Astrocyte (in vitro differentiated cells and primary cell): ENCODE measurements at regions not wholly inside any gene's neighbourhood (a gene's known extent, or its start where the extent isn't known, plus 50 kb on each side); places are given as distances from the start of the nearest gene placed in this dataset.

Experiments
- DNase-seq: peaks from one replicate; pipeline ENCODE4 v3.0.0-alpha.2; 2010; ENCODE audit warnings: low read depth
- FAIRE-seq: peaks from 2 replicates; lab custom pipeline; 2011; peaks lifted over from hg19 to GRCh38; lab: Jason Lieb, UNC
- H2AFZ ChIP-seq: 2 replicates; pipeline ENCODE4 v1.6.0; 2012; ENCODE audit warnings: low read depth, low read length, inconsistent platforms
- H3K27ac ChIP-seq: 2 replicates; pipeline ENCODE4 v1.5.1; 2011; ENCODE audit warnings: low read depth, low read length, inconsistent platforms
- H3K27me3 ChIP-seq: 2 replicates; pipeline ENCODE4 v1.6.0; 2011; ENCODE audit warnings: low read length, inconsistent platforms; ENCODE audit not compliant: insufficient read depth
- H3K36me3 ChIP-seq: 2 replicates; pipeline ENCODE4 v1.5.1; 2011; ENCODE audit warnings: low read length, inconsistent platforms; ENCODE audit not compliant: insufficient read depth
- H3K4me1 ChIP-seq: 2 replicates; pipeline ENCODE4 v1.5.1; 2011; ENCODE audit warnings: low read length, inconsistent platforms; ENCODE audit not compliant: insufficient read depth
- H3K4me2 ChIP-seq: 2 replicates; pipeline ENCODE4 v1.6.0; 2012; ENCODE audit warnings: low read length, inconsistent platforms
- H3K4me3 ChIP-seq: 2 replicates; pipeline ENCODE4 v1.5.1; 2011; ENCODE audit warnings: low read depth, mild to moderate bottlenecking, low read length, inconsistent platforms; ENCODE audit not compliant: insufficient read depth
- H3K79me2 ChIP-seq: 2 replicates; pipeline ENCODE4 v1.6.0; 2012; ENCODE audit warnings: mild to moderate bottlenecking, low read length, inconsistent platforms; ENCODE audit not compliant: insufficient read depth
- H3K9ac ChIP-seq: 2 replicates; pipeline ENCODE4 v1.6.0; 2012; ENCODE audit warnings: mild to moderate bottlenecking, low read length, inconsistent platforms
- H3K9me3 ChIP-seq: 2 replicates; pipeline ENCODE4 v1.5.1; 2012; ENCODE audit warnings: low read depth, mild to moderate bottlenecking, low read length, inconsistent platforms; ENCODE audit not compliant: insufficient read depth
- H4K20me1 ChIP-seq: 2 replicates; pipeline ENCODE4 v1.6.0; 2012; ENCODE audit warnings: low read length, inconsistent platforms; ENCODE audit not compliant: insufficient read depth
- H3K27ac Mint-ChIP-seq: one replicate; pipeline ENCODE4 v1.8.0; 2021; ENCODE audit warnings: mild to moderate bottlenecking, mixed read lengths; ENCODE audit not compliant: unreplicated experiment
- H3K27me3 Mint-ChIP-seq: one replicate; pipeline ENCODE4 v1.8.0; 2021; ENCODE audit warnings: low read depth, mixed read lengths; ENCODE audit not compliant: unreplicated experiment
- H3K36me3 Mint-ChIP-seq: one replicate; pipeline ENCODE4 v1.8.0; 2021; ENCODE audit warnings: low read depth, mixed read lengths; ENCODE audit not compliant: unreplicated experiment
- H3K4me1 Mint-ChIP-seq: one replicate; pipeline ENCODE4 v1.8.0; 2021; ENCODE audit warnings: low read depth, mixed read lengths; ENCODE audit not compliant: unreplicated experiment
- H3K4me3 Mint-ChIP-seq: one replicate; pipeline ENCODE4 v1.8.0; 2021; ENCODE audit warnings: mild to moderate bottlenecking, moderate library complexity, mixed read lengths; ENCODE audit not compliant: unreplicated experiment
- H3K9me3 Mint-ChIP-seq: one replicate; pipeline ENCODE4 v1.8.0; 2021; ENCODE audit warnings: mild to moderate bottlenecking, mixed read lengths; ENCODE audit not compliant: unreplicated experiment
- CTCF ChIP-seq: IDR thresholded peaks from 2 replicates; pipeline ENCODE4 v1.5.1; 2011; ENCODE audit warnings: low read depth, mild to moderate bottlenecking, inconsistent platforms, low read length, moderate library complexity; ENCODE audit not compliant: insufficient read depth
- EZH2 ChIP-seq: IDR thresholded peaks from 2 replicates; pipeline ENCODE4 v1.6.1; 2012; ENCODE audit warnings: mild to moderate bottlenecking, low read length, inconsistent platforms; ENCODE audit not compliant: insufficient read depth

- no peaks in the 10 kb centered on the region for H3K27me3 ChIP-seq
- no peak for DNase-seq
- Mint-ChIP-seq H3K4me3 (no peak overlapping the region), H3K4me1 (no peaks in the 10 kb centered on the region), H3K27ac (no peak overlapping the region), H3K27me3 (no peaks in the 10 kb centered on the region), H3K36me3 (no peaks in the 10 kb centered on the region), H3K9me3 (no peaks in the 10 kb centered on the region)
- no peaks in the 10 kb centered on the region for H3K9me3 ChIP-seq
- no peak overlapping the region for H2AFZ ChIP-seq
- no peak overlapping the region for H3K9ac ChIP-seq
- TF ChIP-seq EZH2 (no peak), CTCF (no peak)
- H3K36me3 ChIP-seq: no peaks in the 10 kb centered on the region
- no peaks in the 10 kb centered on the region for H4K20me1 ChIP-seq
- H3K79me2 ChIP-seq: no peaks in the 10 kb centered on the region
- H3K4me2 ChIP-seq: no peak overlapping the region
- no peak overlapping the region for H3K4me3 ChIP-seq
- no peak for FAIRE-seq
- no peaks in the 10 kb centered on the region for H3K4me1 ChIP-seq
- H3K27ac ChIP-seq: no peak overlapping the region
Measured at GRCh38 chr5:166493040-166493439, 1798.4 kb upstream of the WWC1 start.

DNA sequence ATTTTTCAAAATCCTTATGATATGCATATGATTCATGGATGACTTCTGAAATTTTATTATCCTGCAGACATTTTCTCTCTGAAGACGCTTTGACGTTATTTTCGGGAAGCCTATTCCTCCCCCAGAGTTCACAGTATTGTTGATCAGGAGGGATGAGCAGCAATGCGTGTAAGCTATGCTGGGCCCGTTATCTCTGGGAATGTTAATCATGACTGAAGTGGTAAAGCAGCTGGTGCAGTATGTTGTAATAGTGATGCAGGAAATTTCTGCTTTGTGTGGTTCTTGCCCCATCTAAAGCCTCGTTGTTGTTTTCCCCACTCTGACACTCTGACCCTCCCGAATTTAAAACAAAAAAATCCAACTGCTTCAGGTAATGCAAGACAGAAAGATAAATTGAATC is 1797.8 kb upstream of the WWC1 start:
- H3K4me1 ChIP-seq: no peaks in the 10 kb centered on the region
- Mint-ChIP-seq H3K4me3 (no peak overlapping the region), H3K4me1 (no peaks in the 10 kb centered on the region), H3K27me3 (no peaks in the 10 kb centered on the region), H3K9me3 (no peaks in the 10 kb centered on the region), H3K27ac (no peak overlapping the region), H3K36me3 (no peaks in the 10 kb centered on the region)
- no peak overlapping the region for H3K4me3 ChIP-seq
- no peak overlapping the region for H3K9ac ChIP-seq
- H2AFZ ChIP-seq: no peak overlapping the region
- DNase-seq (no peak), FAIRE-seq (no peak)
- H4K20me1 ChIP-seq: no peaks in the 10 kb centered on the region
- H3K79me2 ChIP-seq: no peaks in the 10 kb centered on the region
- H3K27me3 ChIP-seq: no peaks in the 10 kb centered on the region
- H3K36me3 ChIP-seq: no peaks in the 10 kb centered on the region
- H3K27ac ChIP-seq: no peak overlapping the region
- H3K4me2 ChIP-seq: no peak overlapping the region
- H3K9me3 ChIP-seq: no peaks in the 10 kb centered on the region
- TF ChIP-seq EZH2 (no peak), CTCF (no peak)

- H3K4me2 ChIP-seq: no peak overlapping the region
- no peaks in the 10 kb centered on the region for H3K9me3 Mint-ChIP-seq
- no peak for TF ChIP-seq CTCF
- TF ChIP-seq EZH2: no peak
- no peak overlapping the region for H3K27ac Mint-ChIP-seq
- no peaks in the 10 kb centered on the region for H3K4me1 ChIP-seq
- no peak overlapping the region for H3K27ac ChIP-seq
- H3K36me3 Mint-ChIP-seq: no peaks in the 10 kb centered on the region
- no peaks in the 10 kb centered on the region for H3K27me3 Mint-ChIP-seq
- H3K9me3 ChIP-seq: no peaks in the 10 kb centered on the region
- DNase-seq: no peak
- H3K4me3 ChIP-seq: no peak overlapping the region
- no peaks in the 10 kb centered on the region for H3K36me3 ChIP-seq
- no peak overlapping the region for H2AFZ ChIP-seq
- peaks cover 12% of the 10 kb centered on the region for H3K4me1 Mint-ChIP-seq
- H3K4me3 Mint-ChIP-seq: no peak overlapping the region
- no peak overlapping the region for H3K9ac ChIP-seq
- no peaks in the 10 kb centered on the region for H3K79me2 ChIP-seq
- H4K20me1 ChIP-seq: no peaks in the 10 kb centered on the region
- FAIRE-seq: no peak
- H3K27me3 ChIP-seq: no peaks in the 10 kb centered on the region
Measured at GRCh38 chr5:166497496-166498104, 1793.8 kb upstream of the WWC1 start.
